ENCODE measurements at regions not wholly inside any gene's neighbourhood (a gene's known extent, or its start where the extent isn't known, plus 50 kb on each side); places are given as distances from the start of the nearest gene placed in this dataset.

GRCh38 chr3:101998256-101998926, 149.1 kb downstream of the NFKBIZ start:
- ATAC-seq (no peak), DNase-seq (no peak)
- CTCF ChIA-PET = interaction anchor here (0.7 to 1.3 kb wide), 2 partner anchors 227 to 730 kb away, joined by 3 to 5 read pairs; no protein-coding TSS in a partner anchor
- POLR2A ChIA-PET = no interaction called here
- Mint-ChIP-seq H3K36me3 (ENCODE audit: low read depth) (no peaks in the 10 kb centered on the region), H3K27me3 (no peaks in the 10 kb centered on the region), H3K9me3 (no peaks in the 10 kb centered on the region), H3K27ac (no peak overlapping the region), H3K4me1 (ENCODE audit: low read depth) (peaks cover 28% of the 10 kb centered on the region), H3K4me3 (no peak overlapping the region)
- TF ChIP-seq CTCF (IDR thresholded peaks at IDR 0.05) = no peak
- intact Hi-C loops (cut with micrococcal nuclease) = loop anchor here (10.0 kb wide), 1 partner anchor 226 kb away; no protein-coding TSS in a partner anchor

- ChIA-PET CTCF (interaction anchor here (0.7 kb wide), 1 partner anchor 729 kb away, joined by 3 read pairs; no protein-coding TSS in a partner anchor), POLR2A (no interaction called here)
- TF ChIP-seq CTCF (IDR thresholded peaks at IDR 0.05) = no peak
- no peak for ATAC-seq
- no peak overlapping the region for H3K4me3 Mint-ChIP-seq
- H3K27ac Mint-ChIP-seq = no peak overlapping the region
- H3K4me1 Mint-ChIP-seq (ENCODE audit: low read depth) = peaks cover 23% of the 10 kb centered on the region
- intact Hi-C loops (cut with micrococcal nuclease) = loop anchor here (10.0 kb wide), 1 partner anchor 226 kb away; no protein-coding TSS in a partner anchor
- H3K36me3 Mint-ChIP-seq (ENCODE audit: low read depth) = no peaks in the 10 kb centered on the region
- no peaks in the 10 kb centered on the region for H3K27me3 Mint-ChIP-seq
- DNase-seq = no peak
- no peaks in the 10 kb centered on the region for H3K9me3 Mint-ChIP-seq
Observed at GRCh38 chr3:101999177-101999779, 150.0 kb downstream of the NFKBIZ start.

DNA sequence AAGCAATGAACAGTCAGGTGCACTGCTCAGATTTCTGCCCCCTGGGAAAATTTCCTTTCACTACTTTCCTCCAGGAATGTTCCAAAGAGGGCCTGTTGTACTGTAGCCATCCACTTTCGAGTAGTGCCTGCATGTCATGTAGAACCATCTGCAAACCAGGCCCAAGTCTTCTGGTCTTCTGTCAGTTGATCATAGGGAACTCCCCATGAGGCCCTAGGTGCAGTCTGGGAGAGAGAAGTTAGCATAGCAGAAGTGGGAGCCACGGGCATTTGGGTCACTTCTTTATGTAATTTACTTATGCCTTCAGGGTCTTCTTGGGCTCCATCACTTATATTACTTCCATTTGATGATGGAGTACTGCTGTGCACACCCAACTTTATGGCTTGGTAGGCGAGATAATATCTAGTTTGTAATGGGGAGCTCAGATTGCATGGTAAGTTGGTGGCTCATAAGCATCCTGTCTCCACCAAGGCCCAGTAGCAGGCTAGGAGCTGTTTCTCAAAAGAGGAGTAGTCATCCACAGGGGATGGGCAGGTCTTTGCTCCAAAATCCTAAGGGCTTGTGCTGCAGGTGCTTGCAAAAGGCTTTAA, 151.4 kb downstream of the NFKBIZ start:
- Mint-ChIP-seq H3K36me3 (ENCODE audit: low read depth) (no peaks in the 10 kb centered on the region), H3K27ac (no peak overlapping the region), H3K9me3 (no peaks in the 10 kb centered on the region), H3K27me3 (no peaks in the 10 kb centered on the region), H3K4me3 (no peak overlapping the region), H3K4me1 (ENCODE audit: low read depth) (peaks cover 10% of the 10 kb centered on the region)
- POLR2A ChIA-PET = no interaction called here
- TF ChIP-seq CTCF (IDR thresholded peaks at IDR 0.05) = no peak
- intact Hi-C loops (cut with micrococcal nuclease) = no loop called here
- ATAC-seq (no peak), DNase-seq (no peak)
- CTCF ChIA-PET = no interaction called here

- no peak overlapping the region for H3K4me3 Mint-ChIP-seq
- intact Hi-C loops (cut with micrococcal nuclease) = no loop called here
- CTCF ChIA-PET = no interaction called here
Observed at GRCh38 chr3:102002056-102002455, 152.7 kb downstream of the NFKBIZ start.

More at GRCh38 chr3:102002056-102002455, 152.7 kb downstream of the NFKBIZ start:
- H3K36me3 Mint-ChIP-seq (ENCODE audit: low read depth) = no peaks in the 10 kb centered on the region
- no peak overlapping the region for H3K27ac Mint-ChIP-seq
- H3K27me3 Mint-ChIP-seq = no peaks in the 10 kb centered on the region
- no peaks in the 10 kb centered on the region for H3K9me3 Mint-ChIP-seq
- ATAC-seq (no peak), DNase-seq (no peak)
- H3K4me1 Mint-ChIP-seq (ENCODE audit: low read depth) = peaks cover 3% of the 10 kb centered on the region
- TF ChIP-seq CTCF (IDR thresholded peaks at IDR 0.05) = no peak
- POLR2A ChIA-PET = no interaction called here

Data from activated CD8-positive, alpha-beta T cell treated with anti-CD3 and anti-CD28 coated beads for 36 hours (primary cell).